Progenitor cell of endocrine pancreas (in vitro differentiated cells): ENCODE measurements at regions not wholly inside any gene's neighbourhood (a gene's known extent, or its start where the extent isn't known, plus 50 kb on each side); places are given as distances from the start of the nearest gene placed in this dataset.

Source experiments
- DNase-seq: peaks from one replicate; pipeline ENCODE4 v3.0.0; 2021; ENCODE audit warnings: low spot score; ENCODE audit not compliant: unreplicated experiment
- H3K27ac Mint-ChIP-seq: 2 replicates; pipeline ENCODE4 v1.8.0; 2021; ENCODE audit warnings: mild to moderate bottlenecking, moderate library complexity, mixed read lengths
- H3K27me3 Mint-ChIP-seq: 2 replicates; pipeline ENCODE4 v1.8.0; 2021; ENCODE audit warnings: mixed read lengths
- H3K36me3 Mint-ChIP-seq: 2 replicates; pipeline ENCODE4 v1.8.0; 2022; ENCODE audit warnings: mixed read lengths; ENCODE audit not compliant: insufficient read depth
- H3K4me1 Mint-ChIP-seq: 2 replicates; pipeline ENCODE4 v1.8.0; 2021; ENCODE audit warnings: low read depth, mixed read lengths
- H3K4me3 Mint-ChIP-seq: 2 replicates; pipeline ENCODE4 v1.8.0; 2021; ENCODE audit warnings: low read depth, mild to moderate bottlenecking, moderate library complexity, mixed read lengths
- H3K9me3 Mint-ChIP-seq: 2 replicates; pipeline ENCODE4 v1.8.0; 2021; ENCODE audit warnings: low read depth, mixed read lengths
- TF ChIP-seq, protein P1 (sequence below): fragments of 200-600 bp; sonication (generic); IDR thresholded peaks from one replicate; pipeline ENCODE4 v1.5.0; 2021; ENCODE audit warnings: antibody characterized with exemption, mild to moderate bottlenecking; ENCODE audit not compliant: unreplicated experiment

DNA sequence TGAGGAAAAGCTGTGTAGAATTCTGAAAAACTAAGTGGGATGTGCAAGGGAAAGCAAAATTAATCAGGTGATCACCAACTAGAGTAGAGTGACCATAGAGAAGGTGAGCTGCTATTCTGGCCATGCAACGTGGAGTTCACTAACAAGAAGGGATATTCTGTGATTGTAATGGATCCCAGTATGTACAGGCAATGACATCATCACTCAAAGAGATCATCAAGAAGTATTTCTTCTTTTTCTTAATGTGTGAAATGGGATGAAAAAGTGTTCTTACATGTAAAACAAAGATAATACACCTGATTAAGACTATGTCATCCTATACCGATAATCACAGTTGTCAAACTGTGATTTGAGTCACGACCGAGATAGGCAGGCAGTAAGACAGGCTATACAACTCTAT lies 101.2 kb downstream of the SMPDL3A start:
- TF ChIP-seq, protein P1, sequence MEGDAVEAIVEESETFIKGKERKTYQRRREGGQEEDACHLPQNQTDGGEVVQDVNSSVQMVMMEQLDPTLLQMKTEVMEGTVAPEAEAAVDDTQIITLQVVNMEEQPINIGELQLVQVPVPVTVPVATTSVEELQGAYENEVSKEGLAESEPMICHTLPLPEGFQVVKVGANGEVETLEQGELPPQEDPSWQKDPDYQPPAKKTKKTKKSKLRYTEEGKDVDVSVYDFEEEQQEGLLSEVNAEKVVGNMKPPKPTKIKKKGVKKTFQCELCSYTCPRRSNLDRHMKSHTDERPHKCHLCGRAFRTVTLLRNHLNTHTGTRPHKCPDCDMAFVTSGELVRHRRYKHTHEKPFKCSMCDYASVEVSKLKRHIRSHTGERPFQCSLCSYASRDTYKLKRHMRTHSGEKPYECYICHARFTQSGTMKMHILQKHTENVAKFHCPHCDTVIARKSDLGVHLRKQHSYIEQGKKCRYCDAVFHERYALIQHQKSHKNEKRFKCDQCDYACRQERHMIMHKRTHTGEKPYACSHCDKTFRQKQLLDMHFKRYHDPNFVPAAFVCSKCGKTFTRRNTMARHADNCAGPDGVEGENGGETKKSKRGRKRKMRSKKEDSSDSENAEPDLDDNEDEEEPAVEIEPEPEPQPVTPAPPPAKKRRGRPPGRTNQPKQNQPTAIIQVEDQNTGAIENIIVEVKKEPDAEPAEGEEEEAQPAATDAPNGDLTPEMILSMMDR, result no peak
- H3K36me3 Mint-ChIP-seq, result no peaks in the 10 kb centered on the region
- no peak overlapping the region for H3K27ac Mint-ChIP-seq
- H3K27me3 Mint-ChIP-seq, result no peaks in the 10 kb centered on the region
- no peak overlapping the region for H3K4me3 Mint-ChIP-seq
- no peak for DNase-seq
- peaks cover 3% of the 10 kb centered on the region for H3K9me3 Mint-ChIP-seq
- H3K4me1 Mint-ChIP-seq, result no peaks in the 10 kb centered on the region

DNA sequence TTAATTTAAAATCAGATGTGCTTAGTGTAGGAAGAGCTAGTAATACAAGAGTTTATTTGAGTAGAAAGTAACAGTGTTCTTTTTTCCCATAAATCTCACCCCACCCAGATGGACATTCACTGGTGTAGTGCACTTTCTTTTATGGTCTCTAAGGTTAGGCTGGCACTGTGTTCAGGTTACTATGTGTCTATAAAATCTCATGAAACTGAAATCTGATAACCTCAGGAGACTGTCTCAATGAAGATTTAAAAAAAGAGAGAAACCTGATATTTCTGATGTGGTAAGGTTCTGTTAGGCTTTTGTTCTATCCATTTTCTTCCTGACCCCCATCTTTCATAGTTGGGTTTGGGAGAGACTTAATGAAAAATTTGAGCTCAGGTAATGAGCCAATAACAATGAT lies 101.2 kb upstream of the CLVS2 start:
- TF ChIP-seq, protein P1, result no peak
- H3K4me1 Mint-ChIP-seq, result no peaks in the 10 kb centered on the region
- no peak overlapping the region for H3K27ac Mint-ChIP-seq
- H3K4me3 Mint-ChIP-seq, result no peak overlapping the region
- no peaks in the 10 kb centered on the region for H3K27me3 Mint-ChIP-seq
- H3K36me3 Mint-ChIP-seq, result no peaks in the 10 kb centered on the region
- DNase-seq, result no peak
- peaks cover 3% of the 10 kb centered on the region for H3K9me3 Mint-ChIP-seq

DNA sequence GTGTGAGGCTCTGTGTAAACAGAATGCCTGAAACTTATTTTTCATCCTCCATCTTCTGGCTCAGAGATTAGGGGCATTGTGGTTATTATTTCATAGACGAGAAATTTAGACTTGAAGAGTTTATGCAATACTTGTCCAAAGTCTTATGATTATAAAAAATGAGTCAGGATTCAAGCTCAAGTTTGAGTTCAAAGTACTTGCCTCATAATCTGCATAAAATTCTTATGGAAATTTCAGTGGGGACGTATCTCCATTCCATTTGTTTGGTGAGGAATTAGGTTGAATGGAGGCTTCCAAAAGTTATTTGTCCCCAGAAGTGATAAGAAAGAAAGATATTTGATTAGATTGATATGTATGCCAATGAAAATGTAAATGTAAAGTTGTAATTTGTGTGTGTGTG lies 93.7 kb upstream of the CLVS2 start:
- H3K4me3 Mint-ChIP-seq, result no peak overlapping the region
- H3K27ac Mint-ChIP-seq, result no peak overlapping the region
- no peaks in the 10 kb centered on the region for H3K4me1 Mint-ChIP-seq
- TF ChIP-seq, protein P1, result no peak
- no peaks in the 10 kb centered on the region for H3K27me3 Mint-ChIP-seq
- no peaks in the 10 kb centered on the region for H3K9me3 Mint-ChIP-seq
- no peak for DNase-seq
- no peaks in the 10 kb centered on the region for H3K36me3 Mint-ChIP-seq

DNA sequence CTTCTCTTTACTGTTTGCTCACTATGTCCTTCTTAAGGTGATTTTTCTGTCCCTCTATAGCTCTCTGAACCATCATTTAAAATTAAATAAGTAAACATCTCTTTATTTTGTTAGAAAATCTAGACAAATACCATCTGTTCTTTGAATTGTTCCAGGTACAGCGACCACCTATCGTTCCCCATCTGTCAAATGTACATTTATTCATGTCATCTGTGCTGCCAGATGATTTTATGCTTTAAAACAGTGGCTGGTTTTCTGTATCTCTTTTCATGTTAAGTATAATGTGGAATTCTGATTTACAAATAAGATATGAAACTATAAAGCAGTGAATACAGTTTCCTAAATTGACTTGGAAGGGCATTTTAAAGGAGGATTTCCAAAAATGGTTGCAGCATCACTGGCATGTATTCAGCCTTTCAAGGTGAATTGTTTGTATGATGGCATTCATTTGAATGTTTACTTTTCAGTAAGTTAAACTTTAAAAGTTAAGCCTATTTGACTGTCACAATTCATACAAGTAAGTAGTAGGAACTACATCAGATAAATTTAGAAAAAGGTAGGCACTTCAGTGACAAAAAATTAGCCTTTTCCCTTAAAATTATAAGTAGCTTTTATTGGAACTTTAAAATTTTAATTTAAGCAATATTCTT lies 92.6 kb upstream of the CLVS2 start:
- no peaks in the 10 kb centered on the region for H3K36me3 Mint-ChIP-seq
- no peak overlapping the region for H3K27ac Mint-ChIP-seq
- H3K4me1 Mint-ChIP-seq, result no peaks in the 10 kb centered on the region

DNA sequence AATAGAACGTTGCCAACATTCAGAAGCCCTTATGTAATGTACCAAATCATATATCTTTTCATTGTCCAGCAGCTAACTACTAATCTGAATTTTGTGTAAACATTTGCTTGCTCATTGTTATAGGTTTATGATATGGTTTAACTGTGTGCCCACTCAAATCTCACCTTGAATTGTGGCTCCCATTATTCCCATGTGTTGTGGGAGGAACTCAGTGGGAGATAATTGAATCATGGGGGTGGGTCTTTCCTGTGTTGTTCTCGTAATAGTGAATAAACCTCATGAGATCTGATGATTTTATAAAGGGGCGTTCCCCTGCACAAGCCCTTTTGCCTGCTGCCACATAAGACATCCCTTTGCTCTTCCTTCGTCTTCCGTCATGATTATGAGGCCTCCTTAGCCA lies 91.9 kb upstream of the CLVS2 start:
- Mint-ChIP-seq H3K27me3 (no peaks in the 10 kb centered on the region), H3K4me3 (no peak overlapping the region)

More for the DNA sequence above, 92.6 kb upstream of the CLVS2 start:
- TF ChIP-seq, protein P1, result no peak
- no peak for DNase-seq
- Mint-ChIP-seq H3K9me3 (no peaks in the 10 kb centered on the region), H3K27me3 (no peaks in the 10 kb centered on the region), H3K4me3 (no peak overlapping the region)

More for the DNA sequence above, 91.9 kb upstream of the CLVS2 start:
- no peak overlapping the region for H3K27ac Mint-ChIP-seq
- DNase-seq, result no peak
- H3K4me1 Mint-ChIP-seq, result no peaks in the 10 kb centered on the region
- H3K9me3 Mint-ChIP-seq, result no peaks in the 10 kb centered on the region
- TF ChIP-seq, protein P1, result no peak
- H3K36me3 Mint-ChIP-seq, result no peaks in the 10 kb centered on the region
